ENCODE measurements at regions not wholly inside any gene's neighbourhood (a gene's known extent, or its start where the extent isn't known, plus 50 kb on each side); places are given as distances from the start of the nearest gene placed in this dataset.

DNA sequence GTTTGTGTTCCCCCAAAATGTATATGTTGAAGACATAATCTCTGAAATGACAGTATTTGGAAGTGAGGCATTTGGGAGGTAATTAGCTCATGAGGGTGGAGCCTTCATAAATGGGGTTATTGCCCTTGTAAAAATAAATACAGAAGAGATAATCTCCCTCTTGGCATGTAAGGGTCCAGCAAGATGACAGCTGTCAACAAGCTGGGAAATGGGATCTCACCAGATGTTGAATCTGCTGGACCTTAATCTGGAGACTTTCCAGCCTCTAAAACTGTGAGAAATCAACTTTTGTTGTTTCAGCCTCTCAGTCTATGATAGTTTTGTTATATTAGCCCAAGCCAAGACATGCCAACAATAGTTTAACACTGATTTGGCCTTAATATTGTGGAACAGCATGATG lies 438.2 kb upstream of the PCDH7 start:
- TF ChIP-seq, protein P1, sequence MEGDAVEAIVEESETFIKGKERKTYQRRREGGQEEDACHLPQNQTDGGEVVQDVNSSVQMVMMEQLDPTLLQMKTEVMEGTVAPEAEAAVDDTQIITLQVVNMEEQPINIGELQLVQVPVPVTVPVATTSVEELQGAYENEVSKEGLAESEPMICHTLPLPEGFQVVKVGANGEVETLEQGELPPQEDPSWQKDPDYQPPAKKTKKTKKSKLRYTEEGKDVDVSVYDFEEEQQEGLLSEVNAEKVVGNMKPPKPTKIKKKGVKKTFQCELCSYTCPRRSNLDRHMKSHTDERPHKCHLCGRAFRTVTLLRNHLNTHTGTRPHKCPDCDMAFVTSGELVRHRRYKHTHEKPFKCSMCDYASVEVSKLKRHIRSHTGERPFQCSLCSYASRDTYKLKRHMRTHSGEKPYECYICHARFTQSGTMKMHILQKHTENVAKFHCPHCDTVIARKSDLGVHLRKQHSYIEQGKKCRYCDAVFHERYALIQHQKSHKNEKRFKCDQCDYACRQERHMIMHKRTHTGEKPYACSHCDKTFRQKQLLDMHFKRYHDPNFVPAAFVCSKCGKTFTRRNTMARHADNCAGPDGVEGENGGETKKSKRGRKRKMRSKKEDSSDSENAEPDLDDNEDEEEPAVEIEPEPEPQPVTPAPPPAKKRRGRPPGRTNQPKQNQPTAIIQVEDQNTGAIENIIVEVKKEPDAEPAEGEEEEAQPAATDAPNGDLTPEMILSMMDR (IDR thresholded peaks at IDR 0.05; ENCODE audit: low read depth, low read length) = no peak
- TF ChIP-seq, protein P2, sequence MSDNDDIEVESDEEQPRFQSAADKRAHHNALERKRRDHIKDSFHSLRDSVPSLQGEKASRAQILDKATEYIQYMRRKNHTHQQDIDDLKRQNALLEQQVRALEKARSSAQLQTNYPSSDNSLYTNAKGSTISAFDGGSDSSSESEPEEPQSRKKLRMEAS (IDR thresholded peaks at IDR 0.05; ENCODE audit: low read depth, low read length) = no peak
- TF ChIP-seq POLR2A (IDR thresholded peaks at IDR 0.05; ENCODE audit: extremely low read depth, insufficient read length) (no peak), MYC (IDR thresholded peaks at IDR 0.05; ENCODE audit: low read depth, low read length) (no peak)
